Ovary (tissue), 7 donors: ENCODE measurements at regions not wholly inside any gene's neighbourhood (a gene's known extent, or its start where the extent isn't known, plus 50 kb on each side); places are given as distances from the start of the nearest gene placed in this dataset.

Source experiments
- DNase-seq, 5 donors: peaks; one replicate each; pipeline ENCODE4 v3.0.0-alpha.2; 2019 to 2020
- H3K27ac ChIP-seq, 2 donors: fragments of 200-600 bp; one replicate each; pipeline versions ENCODE4 v1.5.1 to v1.8.0; 2019 to 2022
- H3K27me3 ChIP-seq: fragments of 200-600 bp; one replicate; pipeline ENCODE4 v1.8.0; 2022
- H3K36me3 ChIP-seq: fragments of 200-600 bp; sonication (generic); one replicate; pipeline ENCODE4 v1.5.1; 2019
- H3K4me1 ChIP-seq: one replicate; pipeline ENCODE4 v1.8.1; 2013; ENCODE audit warnings: mild to moderate bottlenecking, moderate library complexity; ENCODE audit not compliant: insufficient read depth
- H3K4me3 ChIP-seq: fragments of 200-600 bp; sonication (generic); one replicate; pipeline ENCODE4 v1.5.1; 2017
- H3K9me3 ChIP-seq, 2 donors: fragments of 200-600 bp in 1 of 2; sonication (generic) in 1 of 2; one replicate each; pipeline versions ENCODE4 v1.5.1 to v1.8.1; 2013 to 2019; ENCODE audit warnings: mild to moderate bottlenecking in 1 of 2, moderate library complexity in 1 of 2
- EP300 ChIP-seq: sonication (generic); formaldehyde crosslinking; IDR thresholded peaks from one replicate; pipeline ENCODE4 v1.6.1; 2017; ENCODE audit warnings: antibody characterized with exemption
- POLR2A ChIP-seq: fragments of 450-650 bp; IDR thresholded peaks from one replicate; pipeline ENCODE4 v1.6.1; 2017; ENCODE audit warnings: antibody characterized with exemption, mild to moderate bottlenecking, moderate library complexity
- WGBS, 3 donors: extraction: QIAGEN DNeasy Blood & Tissue Kit in 1 of 3; methylation state at CpG; one replicate each; pipeline versions ENCODE4 v1.1.5 to v1.1.7; 2013 to 2017; 5-methylcytosine and 5-hydroxymethylcytosine counted together
- intact Hi-C, 4 donors: fragments of 100-400 bp; cut with DNase I; formaldehyde crosslinking; loops; one replicate each; pipeline versions ENCODE4 v1.11.0 to v1.15.1; 2022 to 2023
- TF ChIP-seq, protein P1 (sequence below), 3 donors: fragments of 450-650 bp in 2 of 3; fragments of 200-600 bp in 1 of 3; IDR thresholded peaks; one replicate each; pipeline versions ENCODE4 v1.5.1 to v1.8.0; 2016 to 2022; ENCODE audit warnings: antibody characterized with exemption in 3 of 3, mild to moderate bottlenecking in 1 of 3
- donor health status: DM: no; HTN: no; CAD: no; lungs with moderate emphysema.
- donor health status: DM: no; HTN: no; CAD: no.
- donor health status: Bipolar disorder and iron deficiency.
- donor health status: DM: no; HTN: no; CAD: no.
- donor health status: DM: yes; HTN: yes; CAD: no.

DNA sequence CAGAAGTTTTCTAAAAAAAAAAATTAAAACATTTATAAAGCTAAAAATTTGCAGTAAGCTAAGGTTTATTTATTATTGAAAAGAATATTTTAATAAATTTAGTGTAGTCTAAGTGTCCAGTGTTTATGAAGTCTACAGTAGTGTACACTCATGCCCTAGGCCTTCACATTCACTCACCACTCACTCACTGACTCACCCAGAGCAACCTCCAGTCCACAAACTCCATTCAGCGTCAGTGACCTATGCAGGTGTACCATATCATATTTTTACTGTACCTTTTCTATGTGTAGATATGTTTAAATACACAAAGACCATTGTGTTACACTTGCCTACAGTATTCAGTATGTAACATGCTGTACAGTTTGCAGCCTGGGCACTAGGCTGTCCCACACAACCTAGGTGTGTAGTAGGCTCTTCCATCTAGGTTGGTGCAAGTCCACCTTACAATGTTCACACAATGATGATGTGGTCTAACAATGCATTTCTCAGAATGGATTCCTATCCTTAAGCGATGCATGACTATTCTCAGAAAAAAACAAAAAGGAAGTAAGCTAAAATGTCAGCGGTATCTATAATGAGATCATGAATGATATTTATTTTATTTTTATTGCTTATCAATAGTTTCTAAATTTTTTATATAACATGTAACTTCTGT, 336.7 kb downstream of the AGTPBP1 start:
- Histone ChIP-seq H3K27ac (no peak overlapping the region), H3K4me3 (no peak overlapping the region), H3K4me1 (no peaks in the 10 kb centered on the region), H3K27me3 (no peaks in the 10 kb centered on the region), H3K36me3 (no peaks in the 10 kb centered on the region), H3K9me3 (no peaks in the 10 kb centered on the region)
- 56 to 77% (median 64%) methylated on average over 3 of the region's 3 CpGs for WGBS, 3 donors
- intact Hi-C loops = no loop called here
- DNase-seq = no peak
- TF ChIP-seq, protein P1, sequence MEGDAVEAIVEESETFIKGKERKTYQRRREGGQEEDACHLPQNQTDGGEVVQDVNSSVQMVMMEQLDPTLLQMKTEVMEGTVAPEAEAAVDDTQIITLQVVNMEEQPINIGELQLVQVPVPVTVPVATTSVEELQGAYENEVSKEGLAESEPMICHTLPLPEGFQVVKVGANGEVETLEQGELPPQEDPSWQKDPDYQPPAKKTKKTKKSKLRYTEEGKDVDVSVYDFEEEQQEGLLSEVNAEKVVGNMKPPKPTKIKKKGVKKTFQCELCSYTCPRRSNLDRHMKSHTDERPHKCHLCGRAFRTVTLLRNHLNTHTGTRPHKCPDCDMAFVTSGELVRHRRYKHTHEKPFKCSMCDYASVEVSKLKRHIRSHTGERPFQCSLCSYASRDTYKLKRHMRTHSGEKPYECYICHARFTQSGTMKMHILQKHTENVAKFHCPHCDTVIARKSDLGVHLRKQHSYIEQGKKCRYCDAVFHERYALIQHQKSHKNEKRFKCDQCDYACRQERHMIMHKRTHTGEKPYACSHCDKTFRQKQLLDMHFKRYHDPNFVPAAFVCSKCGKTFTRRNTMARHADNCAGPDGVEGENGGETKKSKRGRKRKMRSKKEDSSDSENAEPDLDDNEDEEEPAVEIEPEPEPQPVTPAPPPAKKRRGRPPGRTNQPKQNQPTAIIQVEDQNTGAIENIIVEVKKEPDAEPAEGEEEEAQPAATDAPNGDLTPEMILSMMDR (IDR thresholded peaks at IDR 0.05) = no peak
- TF ChIP-seq POLR2A (no peak), EP300 (no peak)

DNA sequence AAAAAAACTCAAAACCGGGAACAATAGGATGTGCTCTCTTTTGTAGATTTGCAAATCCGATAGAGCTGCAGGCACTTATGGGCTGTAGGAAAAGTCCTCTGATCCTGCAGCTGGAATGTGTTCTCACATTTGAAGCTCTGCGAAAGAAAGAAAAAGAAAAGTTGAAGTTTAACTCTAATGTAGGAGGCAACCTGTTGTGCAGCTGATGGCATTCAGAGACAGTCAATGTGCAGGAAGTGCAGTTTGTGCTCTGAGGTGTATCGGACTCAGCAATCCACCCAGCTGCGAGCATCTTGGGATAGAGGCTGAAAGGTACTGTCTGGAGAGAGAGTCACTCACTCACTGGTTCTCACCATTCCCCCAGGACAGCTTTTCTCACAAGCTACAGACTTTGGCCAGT, 339.2 kb downstream of the AGTPBP1 start:
- no peak for DNase-seq
- Histone ChIP-seq H3K27me3 (no peaks in the 10 kb centered on the region), H3K4me1 (no peaks in the 10 kb centered on the region), H3K27ac (no peak overlapping the region), H3K36me3 (no peaks in the 10 kb centered on the region), H3K9me3 (no peaks in the 10 kb centered on the region), H3K4me3 (no peak overlapping the region)
- intact Hi-C loops = no loop called here
- 43 to 64% (median 54%) methylated on average over 5 of the region's 5 CpGs for WGBS, 3 donors
- TF ChIP-seq, protein P1 (IDR thresholded peaks at IDR 0.05) = no peak
- TF ChIP-seq EP300 (no peak), POLR2A (no peak)

DNA sequence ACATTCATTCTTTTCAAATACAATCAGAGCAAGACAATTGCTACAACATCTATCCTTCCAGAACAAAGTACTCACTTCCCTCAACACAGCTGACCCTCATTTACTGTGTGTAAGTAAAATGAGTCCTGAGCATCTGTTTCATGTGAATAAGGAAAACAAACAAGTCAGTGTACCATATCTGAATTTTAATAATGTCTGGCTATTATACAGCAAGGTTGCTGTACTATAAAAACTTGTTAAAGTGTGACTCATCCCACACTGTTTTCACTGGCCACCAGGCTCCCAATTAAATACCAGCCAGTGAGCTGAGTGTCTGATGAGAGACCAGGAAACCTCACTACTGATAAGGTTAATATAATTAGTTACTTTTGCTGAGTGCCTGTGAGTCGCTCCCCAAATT, 339.8 kb downstream of the AGTPBP1 start:
- H3K27ac ChIP-seq = no peak overlapping the region
- no peaks in the 10 kb centered on the region for H3K36me3 ChIP-seq
- TF ChIP-seq POLR2A (no peak), EP300 (no peak)
- TF ChIP-seq, protein P1 (IDR thresholded peaks at IDR 0.05) = no peak
- no peak overlapping the region for H3K4me3 ChIP-seq
- intact Hi-C loops = no loop called here
- DNase-seq = no peak
- no peaks in the 10 kb centered on the region for H3K9me3 ChIP-seq
- 4 to 19% (median 14%) methylated on average over 1 of the region's 1 CpG for WGBS, 3 donors
- no peaks in the 10 kb centered on the region for H3K4me1 ChIP-seq
- no peaks in the 10 kb centered on the region for H3K27me3 ChIP-seq

DNA sequence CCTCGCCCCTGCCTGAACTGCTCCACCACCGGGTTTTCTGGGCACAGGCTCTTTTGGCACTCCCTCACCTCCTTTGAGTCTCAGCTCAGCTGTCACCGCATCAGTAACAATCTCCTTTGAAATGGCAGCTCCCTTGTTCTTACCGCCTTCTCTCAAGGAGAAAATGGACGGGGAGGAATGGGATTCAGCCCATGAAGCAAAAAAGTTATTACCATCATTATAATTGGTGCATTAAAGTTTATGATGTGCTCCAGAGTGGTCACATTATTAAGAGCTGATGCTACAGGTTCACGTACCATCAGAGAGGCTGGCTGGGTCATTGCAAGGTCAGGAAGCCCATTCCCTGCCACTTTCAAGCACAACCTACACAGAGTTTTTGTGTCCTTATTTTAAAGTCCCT, 344.7 kb downstream of the AGTPBP1 start:
- WGBS, 3 donors = 84 to 89% (median 85%) methylated on average over 6 of the region's 6 CpGs
- no peaks in the 10 kb centered on the region for H3K27me3 ChIP-seq
- H3K4me3 ChIP-seq = no peak overlapping the region
- no peaks in the 10 kb centered on the region for H3K4me1 ChIP-seq
- no peak for DNase-seq
- H3K9me3 ChIP-seq = no peaks in the 10 kb centered on the region
- no peak overlapping the region for H3K27ac ChIP-seq
- no peaks in the 10 kb centered on the region for H3K36me3 ChIP-seq
- no peak for TF ChIP-seq EP300
- TF ChIP-seq POLR2A = no peak
- TF ChIP-seq, protein P1 (IDR thresholded peaks at IDR 0.05) = no peak
- intact Hi-C loops = no loop called here
